Left kidney (tissue), 1 donor: ENCODE measurements at regions not wholly inside any gene's neighbourhood (a gene's known extent, or its start where the extent isn't known, plus 50 kb on each side); places are given as distances from the start of the nearest gene placed in this dataset.
A peak's percentile ranks its signal among the peaks of the same experiment; 100 is the strongest.
"Not testable (repeated sequence)": the region's sequence is repeated elsewhere in the genome, so short reads cannot be mapped to it uniquely, and the experiment has no call there.

ENCODE experiments used
- DNase-seq: peaks from one replicate; pipeline ENCODE4 v3.0.0-alpha.2; 2013

DNA sequence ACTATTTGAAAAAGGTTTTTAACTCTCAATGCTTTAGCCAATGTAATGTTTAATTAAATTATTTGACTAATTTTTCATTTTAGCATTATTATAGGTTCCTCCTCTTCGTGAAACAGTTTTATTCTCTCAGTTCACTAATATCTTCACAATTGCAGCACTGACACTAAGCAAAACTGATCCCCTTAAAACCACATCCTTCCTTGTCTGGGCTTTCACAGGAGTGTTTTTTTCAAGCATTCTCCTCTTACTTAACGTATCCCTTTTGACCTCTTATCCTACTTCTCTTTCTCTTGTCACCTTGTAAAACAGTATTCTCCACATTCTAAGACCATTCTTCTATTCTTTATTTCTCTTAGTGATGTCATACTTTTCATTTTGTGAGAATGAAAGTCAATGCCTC is 112.8 kb downstream of the DSC3 start:
- no peak for DNase-seq

DNA sequence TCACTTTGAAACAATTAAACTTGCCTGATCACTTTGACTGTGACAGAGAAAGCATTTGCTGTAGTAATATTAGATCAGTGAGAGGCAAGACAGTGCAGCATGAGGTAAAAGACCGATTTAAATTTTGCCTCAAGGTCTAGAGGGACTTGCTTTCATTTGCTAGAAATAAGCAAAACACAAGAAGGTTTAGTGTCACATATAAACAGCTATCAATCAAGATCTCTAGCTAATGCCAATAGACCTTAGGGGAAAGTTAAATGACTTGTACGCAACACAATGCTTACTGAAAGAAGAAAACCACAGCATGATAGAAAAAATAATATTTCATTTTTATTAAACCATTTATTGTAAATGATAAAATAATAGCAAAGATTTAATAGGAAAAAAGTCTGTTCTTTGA is 113.5 kb downstream of the DSC3 start:
- DNase-seq = no peak

DNA sequence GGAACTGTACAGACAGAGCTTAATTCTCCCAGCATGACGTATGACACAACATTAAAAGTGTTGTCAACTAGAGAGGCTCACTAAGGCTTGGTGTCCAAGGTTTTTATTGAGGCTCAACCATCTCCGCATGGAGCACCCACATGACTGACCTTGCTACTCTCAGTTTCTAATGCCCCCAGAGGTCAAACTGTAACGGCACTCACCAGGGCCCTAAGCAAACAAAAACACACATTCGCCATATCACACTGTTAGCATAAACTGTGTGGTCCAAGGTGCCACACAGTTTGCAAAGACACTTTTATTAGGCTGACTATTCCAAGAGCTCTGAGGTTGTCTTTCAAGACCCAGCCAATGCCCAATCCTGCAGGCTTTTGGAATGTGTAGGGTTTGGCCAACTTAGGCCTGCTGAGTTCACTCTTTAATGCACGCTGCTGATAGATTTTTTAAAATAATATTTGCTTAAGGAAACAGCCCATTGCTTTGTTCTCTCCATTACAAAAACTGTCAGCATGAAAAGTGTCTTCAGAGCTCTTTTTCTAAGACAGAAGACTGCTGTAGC is 114.9 kb downstream of the DSC3 start:
- no peak for DNase-seq

DNA sequence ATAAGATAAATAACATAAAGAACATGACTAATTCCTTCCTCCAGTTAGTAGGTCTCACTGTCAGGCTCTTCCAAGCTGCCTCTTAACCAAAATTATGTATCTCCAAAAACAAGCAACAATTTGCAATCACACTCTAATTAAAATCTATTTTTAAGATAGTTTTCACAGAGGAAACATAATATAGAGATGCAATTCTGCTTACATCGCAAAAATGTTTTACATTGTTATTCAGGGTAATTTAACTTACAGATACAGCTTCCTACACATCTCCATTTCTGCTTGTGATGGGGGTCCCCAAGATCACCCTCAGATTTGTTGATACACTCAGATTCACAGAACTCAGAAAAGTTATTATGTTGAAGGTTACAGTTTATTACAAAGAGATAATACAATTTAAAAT is 115.5 kb downstream of the DSC3 start:
- DNase-seq = no peak

DNA sequence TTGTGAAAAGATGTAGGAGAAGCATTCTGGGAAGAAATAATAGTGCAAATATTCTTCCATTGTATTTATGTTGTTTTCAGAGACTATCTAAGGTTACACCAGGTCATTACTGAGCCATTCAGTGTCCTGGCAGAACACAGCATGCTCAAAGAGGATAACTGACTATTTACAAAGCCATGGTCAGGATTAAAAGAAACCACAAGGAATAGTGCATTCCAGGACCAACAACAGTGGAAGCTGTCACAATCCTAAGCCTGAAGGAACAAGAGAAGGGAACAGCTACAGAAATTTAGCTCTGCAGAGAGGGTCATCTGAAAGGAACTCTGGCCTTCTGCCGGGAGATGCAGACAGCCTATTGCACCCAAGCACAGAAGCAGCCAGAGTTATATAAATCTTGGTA is 116.7 kb downstream of the DSC3 start:
- no peak for DNase-seq

DNA sequence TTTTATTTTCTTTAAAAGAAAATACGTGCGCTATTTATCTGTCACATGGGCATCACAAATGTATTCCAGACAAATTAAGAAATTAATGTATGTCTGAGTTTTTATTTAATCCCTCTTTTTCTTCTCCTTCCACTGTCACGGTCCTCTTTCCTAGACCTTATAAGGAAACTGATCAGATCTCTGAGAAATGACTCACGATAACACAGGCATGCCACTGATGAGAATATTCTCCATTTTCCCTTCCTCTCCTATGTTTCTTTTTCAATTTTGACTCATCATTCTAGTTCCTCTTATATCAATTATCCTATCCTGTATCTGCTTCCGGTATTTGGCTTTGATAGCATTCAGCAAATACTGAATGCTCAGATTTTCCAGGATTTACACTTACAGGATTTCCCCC is 121.8 kb downstream of the DSC3 start:
- DNase-seq = no peak

DNA sequence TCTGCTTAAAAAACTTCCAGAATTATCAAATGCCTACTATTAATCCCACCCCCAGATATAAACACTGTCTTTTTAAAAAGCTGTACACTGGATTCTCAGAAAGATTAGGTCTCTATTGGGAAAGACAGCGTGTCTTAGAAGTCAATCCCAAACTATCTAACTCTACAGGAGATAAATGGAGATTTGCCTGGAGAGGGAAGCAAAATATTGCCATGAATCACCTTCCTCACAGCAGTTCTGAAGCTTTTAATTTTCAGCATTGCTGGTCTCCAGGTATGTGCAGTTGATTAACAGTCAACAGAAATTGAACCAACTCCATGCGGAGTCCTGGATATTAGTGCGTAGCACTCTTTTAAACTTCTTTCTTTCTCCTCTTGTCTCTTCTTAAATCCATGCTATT is 122.2 kb downstream of the DSC3 start:
- DNase-seq = no peak

DNA sequence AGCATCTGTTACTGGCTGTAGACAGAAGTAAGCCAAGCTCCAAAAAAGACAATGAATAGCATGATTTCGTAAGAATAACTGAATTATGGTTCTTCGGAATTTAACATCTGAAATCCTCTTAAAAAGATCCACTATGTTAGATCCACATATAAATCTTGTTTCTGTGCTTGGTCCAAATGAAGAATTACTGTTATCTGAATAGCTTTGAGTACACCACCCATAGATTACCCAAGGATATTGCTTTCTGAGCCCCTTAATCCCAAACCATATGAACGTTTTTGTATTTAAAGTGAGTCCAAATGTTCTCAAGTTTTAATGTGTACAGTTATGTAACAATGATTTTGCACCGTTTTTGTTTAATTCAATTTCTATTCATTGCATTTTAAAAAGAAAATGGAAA is 124.9 kb downstream of the DSC3 start:
- DNase-seq = no peak

DNA sequence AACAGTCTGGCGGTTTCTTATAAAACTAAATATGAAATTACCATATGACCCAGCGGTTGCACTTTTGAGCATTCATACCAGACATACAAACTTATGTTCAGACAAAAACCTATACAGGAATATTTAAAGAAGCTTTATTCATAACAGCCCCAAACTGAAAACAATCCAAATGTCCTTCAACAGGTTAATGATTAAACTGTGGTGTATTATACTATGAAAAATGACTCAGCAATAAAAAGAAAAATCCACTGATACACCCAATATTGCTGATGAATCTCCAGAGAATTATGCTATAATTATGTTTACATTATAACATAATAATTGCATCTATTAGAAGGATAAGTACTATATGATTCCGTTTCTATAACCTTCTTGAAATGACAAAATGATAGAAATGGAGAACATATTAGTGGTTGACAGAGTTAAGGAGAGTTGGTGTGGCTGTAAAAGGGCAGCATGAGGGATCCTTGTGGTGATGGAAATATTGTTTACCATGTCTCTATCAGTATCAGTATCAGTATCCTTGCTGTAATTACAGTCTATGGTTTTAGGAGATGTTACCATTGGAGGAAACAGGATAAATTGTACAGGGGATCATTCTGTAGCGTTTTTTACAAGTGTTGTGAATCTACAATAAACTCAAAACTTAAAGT is 127.1 kb downstream of the DSC3 start:
- no peak for DNase-seq

DNA sequence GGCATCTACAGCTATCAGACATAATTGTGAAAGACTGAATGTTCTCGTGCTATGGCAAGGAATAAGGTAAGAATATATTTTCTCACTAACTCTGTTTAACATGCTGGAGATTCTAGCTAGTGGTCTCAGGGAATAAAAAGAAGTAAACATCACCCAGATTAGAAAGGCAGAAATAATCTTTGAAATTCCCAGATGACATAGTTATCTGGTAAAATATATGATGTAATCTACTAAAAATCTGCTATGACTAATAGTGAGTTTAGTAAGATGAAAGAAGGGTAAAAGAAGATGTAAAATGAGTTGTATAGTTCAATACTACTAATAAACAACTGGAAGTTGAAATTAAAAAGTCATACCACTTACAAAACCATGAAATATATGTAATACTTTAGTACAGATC is 134.2 kb downstream of the DSC3 start:
- no peak for DNase-seq

DNA sequence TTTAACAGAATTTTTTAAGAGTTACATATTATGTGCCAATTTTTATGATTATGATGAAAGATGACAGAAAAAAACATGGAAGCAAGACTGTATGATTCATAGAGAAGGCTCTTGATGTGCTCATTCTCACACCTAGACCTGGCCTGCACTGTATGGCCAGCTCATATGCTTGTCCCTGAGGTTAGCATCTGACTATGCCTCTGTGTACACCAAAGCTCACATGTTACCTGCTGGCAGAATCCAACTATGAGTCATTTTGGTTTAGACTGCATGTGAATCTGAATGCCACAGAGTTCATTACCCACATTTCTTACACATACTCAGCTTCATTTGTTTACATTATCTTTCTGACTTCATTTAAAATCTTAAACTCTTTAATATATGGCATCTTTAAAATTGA is 139.0 kb downstream of the DSC3 start:
- DNase-seq = no peak

DNA sequence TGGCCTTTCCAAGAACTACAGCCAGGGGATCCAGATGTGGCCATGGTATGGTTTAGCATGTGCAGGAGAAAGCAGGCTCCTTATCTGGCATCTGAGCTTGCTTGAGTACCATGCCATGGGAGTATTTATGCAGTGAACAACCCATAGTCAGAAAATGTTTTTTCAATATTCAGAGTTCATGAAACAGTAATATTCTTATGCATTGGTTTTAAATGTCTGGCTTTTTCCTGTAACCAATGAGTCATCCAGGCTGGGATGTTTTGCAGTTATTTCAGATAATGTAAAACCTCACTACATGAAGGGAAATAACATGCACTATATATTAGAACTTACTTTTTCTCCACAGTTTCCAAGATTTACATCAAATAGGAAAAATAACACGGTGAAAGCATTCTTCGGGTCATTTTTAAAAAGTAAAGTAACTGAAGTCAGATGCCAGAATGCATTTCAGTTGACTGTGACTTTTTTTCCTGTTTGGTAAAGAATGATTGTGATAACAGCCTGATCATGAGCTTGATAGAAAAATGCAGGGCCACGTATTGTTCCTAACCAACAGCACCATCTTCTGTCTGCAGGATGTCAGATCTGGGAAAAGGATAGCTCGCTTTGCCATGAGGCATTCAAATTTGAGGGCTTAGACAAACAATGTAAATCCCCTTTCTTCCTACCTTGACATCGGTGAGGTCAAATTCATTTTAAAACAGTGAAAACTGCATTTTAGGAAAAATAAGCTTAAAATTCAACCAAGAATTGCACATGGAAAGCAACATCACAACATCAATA is 152.8 kb downstream of the DSC3 start:
- peak; percentile 40 for DNase-seq

DNA sequence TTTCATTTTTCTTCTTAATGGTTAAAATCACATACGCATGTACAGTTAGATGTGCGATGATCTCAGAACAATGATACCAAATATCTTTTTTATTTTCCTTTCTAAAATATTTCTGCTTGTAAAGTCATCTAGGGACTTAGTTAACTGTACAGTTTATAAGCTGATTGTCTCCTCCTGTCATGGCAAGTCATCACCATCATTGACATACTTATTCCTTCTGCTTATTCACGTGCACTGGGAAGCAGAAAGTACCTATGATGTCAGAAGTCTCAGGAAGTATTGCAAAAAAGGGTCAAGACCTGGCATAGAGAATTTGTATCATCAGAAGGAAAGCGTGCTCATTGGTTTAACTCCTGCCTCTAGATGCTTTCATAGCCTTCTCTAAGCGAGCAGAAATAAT is 154.2 kb downstream of the DSC3 start:
- no peak for DNase-seq

DNA sequence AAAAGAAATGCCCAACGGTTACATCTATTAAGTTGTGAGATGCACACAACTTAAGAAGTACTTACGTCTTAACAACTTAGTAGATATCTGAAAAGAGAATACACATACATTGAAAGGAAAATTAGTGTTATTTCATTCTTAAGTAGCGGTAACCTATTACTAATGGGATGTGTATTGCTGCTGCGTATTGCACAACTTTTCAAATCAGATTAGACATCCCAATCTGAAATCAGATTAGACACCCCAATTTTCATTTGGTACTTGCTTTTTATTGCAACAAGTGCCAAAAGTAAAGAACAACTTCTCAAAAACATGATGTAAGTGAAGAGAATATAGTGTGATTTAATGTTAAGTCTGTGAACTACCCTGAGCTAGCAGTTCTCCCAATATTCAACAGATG is 155.5 kb downstream of the DSC3 start:
- DNase-seq = no peak

DNA sequence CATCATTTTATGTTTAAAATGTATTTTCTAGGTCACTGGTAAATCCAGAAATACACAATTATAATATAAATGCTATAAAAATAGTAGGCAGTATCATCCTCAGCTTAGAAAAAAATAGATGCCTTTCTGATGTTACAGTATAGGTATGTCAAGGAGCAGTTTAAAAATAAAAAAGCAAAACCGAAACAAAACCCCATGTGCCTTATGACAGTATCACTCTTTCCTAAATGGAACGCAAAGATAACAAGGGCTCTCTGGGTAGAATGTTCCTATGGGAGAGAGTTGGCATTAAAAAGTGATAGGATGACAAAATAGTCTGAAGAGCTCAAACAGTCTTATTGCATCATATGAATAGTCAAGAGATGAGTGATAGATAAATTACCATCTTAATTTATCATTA is 172.1 kb downstream of the DSC3 start:
- no peak for DNase-seq

DNA sequence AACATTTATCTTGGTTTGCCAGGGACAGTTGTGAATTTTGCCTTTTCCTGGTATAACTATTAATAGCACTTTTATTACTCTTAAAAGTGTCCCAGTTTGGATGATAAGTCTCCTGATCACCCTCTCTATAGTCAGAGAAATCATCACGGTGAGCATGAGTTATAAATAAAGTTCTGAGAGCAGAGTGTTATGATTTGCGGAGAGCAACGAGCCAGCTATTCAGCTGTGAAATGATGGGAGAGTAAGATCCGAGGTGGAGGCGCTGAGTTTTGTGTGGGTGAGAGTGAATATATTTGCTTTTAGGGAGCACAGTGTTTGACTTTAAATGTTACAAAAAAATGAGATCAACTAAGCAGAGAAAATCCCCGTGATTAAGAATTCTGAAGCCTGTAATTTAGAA is 179.6 kb downstream of the DSC3 start:
- DNase-seq = no peak

DNA sequence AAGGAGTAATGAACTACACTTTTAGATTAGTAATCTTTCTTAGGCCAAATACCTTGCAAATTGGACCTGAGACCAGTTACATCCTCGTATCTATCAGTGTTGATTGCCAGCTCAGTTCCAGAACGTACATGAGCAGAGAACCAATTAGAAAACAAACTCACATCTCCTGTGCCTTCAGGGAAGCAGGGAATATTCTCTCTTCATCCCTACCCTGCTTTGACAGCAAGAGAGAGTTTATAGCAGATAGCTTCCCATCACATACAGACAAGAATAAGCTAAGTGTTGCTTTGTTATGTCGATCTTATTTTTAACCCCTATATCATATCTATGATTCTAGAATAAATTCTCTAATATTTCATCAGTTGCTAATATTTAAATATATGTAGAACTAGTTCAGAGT is 181.8 kb downstream of the DSC3 start:
- DNase-seq = no peak

DNA sequence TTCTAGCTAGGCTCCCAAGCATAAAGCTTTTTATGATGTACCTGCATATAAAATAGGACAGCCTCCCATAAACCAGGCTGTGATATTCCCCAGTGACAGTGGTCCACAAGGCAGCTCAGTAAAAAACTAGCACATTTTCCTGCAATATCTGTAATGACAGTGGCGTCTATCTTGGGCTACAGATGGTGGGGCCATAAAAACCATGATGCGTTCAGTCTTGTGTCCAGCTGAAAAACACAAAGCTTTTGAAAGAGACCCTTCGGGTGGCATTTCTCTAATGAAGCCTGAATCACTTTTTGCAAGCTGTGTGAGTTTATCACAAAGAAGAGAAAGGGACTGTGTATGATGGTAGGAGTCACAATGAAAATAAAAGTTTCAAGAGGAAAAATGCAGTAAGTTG is 183.5 kb downstream of the DSC3 start:
- no peak for DNase-seq

DNA sequence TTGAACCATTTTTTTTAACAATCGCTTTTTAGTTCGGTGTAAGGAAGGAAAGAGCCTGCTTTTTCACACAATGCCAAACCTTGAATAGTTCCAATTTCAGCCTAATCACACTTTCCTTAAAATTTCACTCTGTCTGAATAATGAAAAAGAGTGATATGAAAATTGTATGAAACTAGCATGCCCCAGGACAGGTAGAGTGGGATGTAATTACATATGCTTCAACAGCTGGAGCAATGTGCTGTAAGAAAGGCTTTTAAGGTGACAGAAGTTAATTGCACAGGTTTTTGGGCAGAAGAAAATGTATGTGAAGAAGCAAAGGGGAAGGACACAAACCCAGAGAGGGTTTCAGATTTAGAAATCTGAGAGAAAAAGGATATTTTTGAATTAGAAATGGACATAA is 184.0 kb downstream of the DSC3 start:
- no peak for DNase-seq

DNA sequence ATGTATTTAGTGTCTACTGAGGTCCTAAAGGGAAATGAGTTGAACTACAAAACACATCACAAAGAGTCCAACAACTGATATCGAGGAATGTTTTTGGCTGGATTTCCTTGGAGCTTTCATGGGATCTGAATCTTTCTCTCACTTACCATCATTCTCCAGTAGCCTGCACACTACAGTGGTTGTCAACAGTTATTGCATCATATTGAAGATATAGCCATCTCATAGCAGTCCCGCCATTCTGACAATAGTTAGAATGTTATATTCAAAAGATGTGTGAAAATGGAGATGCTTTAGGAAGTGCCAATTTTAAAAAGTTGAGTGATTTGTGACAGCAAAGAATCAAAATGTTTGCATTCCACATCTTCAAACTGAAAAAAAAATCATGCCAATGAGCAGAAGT is 186.8 kb downstream of the DSC3 start:
- DNase-seq = no peak

DNA sequence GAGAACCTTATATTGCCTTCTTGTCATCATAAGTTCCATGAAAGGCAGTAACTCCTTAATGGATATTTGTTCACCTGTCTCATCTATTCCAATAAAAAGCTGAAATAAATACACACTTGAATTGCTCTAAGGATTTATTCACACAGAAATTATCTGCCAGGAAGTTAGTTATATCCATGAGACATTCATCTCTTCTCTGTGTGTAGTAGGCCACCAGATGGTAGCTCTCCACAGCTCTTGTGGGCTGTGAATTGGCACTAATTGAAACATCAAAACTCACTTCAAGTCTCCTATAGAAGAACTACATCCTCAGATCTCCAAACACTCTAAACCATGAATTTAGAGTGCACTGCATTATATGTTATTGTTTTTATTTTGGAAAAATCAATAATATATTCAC is 189.6 kb downstream of the DSC3 start:
- DNase-seq = no peak

DNA sequence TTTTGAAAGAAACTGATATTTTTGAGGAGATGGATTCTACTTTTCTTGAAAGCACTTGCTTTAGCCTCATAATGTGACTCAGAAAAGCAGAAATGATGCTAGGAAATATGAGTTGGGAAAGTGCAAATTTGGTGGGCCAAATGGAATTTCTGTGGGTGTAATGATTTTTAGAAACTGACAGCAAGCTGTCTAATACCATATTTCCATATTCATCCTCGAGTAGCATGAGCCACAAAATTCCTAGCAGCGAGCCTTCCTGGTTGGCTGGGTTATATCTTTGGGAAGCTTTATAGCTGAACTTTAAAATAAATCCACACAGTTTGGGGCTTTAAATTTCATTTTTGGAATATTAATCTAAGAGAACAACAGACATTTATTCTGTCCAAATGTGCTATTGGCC is 190.0 kb downstream of the DSC3 start:
- DNase-seq = no peak

DNA sequence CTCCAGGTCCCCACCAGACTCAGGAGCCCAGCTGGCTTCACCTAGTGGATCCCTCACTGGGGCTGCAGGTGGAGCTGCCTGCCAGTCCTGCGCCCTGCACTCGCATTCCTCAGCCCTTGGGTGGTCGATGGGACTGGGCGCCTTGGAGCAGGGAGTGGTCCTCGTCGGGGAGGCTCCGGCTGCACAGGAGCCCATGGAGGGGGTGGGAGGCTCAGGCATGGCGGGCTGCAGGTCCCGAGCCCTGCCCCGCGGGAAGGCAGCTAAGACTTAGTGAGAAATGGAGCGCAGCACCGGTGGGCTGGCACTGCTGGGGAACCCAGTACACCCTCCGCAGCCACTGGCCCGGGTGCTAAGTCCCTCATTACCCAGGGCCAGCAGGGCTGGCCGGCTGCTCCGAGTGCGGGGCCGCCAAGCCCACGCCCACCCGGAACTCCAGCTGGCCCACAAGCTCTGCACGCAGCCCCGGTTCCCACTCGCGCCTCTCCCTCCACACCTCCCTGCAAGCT is 203.4 kb downstream of the DSC3 start:
- not testable (repeated sequence) for DNase-seq

DNA sequence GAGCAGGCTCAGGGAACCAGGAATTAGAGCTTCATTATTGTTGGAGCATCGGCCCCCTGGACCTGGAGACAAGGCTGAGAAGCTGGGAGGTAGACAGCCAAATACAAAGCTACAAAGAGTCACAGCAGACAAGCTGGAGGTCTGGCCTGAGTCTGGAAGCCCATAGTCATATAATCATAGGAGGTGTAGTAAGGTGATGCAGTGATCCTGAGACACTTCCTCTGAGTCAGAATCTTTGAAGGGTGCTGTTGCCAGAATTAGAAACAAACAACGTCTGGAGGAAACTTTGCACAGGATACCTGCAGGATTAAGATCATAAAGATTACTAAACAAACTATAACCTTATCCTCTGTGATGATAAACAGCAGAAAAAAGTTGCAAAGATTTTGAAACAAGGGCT is 213.8 kb downstream of the DSC3 start:
- no peak for DNase-seq
